Calu3 (cell line): ENCODE measurements at regions not wholly inside any gene's neighbourhood (a gene's known extent, or its start where the extent isn't known, plus 50 kb on each side); places are given as distances from the start of the nearest gene placed in this dataset.

ENCODE experiments used
- BruUV-seq: library from RNA; stranded (reverse); fragments of 400-500 nt; replicated peaks from 2 replicates; lab custom pipeline; 2021; lab: Mats Ljungman, UMichigan
- CTCF ChIA-PET: fragments of 300-600 bp; sonication (Branson Sonifier 250); formaldehyde crosslinking; loops from one replicate; lab custom pipeline; 2022; ENCODE audit warnings: antibody characterized with exemption; lab: Charles Lee
- DNase-seq: peaks from one replicate; pipeline ENCODE4 v3.0.0; 2022
- H3K27ac Mint-ChIP-seq: one replicate; pipeline ENCODE4 v1.8.0; 2022; ENCODE audit warnings: mixed read lengths; ENCODE audit not compliant: unreplicated experiment
- H3K27me3 Mint-ChIP-seq: one replicate; pipeline ENCODE4 v1.8.0; 2022; ENCODE audit warnings: mixed read lengths; ENCODE audit not compliant: unreplicated experiment
- H3K36me3 Mint-ChIP-seq: one replicate; pipeline ENCODE4 v1.8.0; 2022; ENCODE audit warnings: mild to moderate bottlenecking, moderate library complexity, mixed read lengths; ENCODE audit not compliant: insufficient read depth, unreplicated experiment
- H3K4me1 Mint-ChIP-seq: one replicate; pipeline ENCODE4 v1.8.0; 2022; ENCODE audit warnings: mild to moderate bottlenecking, low read depth, mixed read lengths; ENCODE audit not compliant: unreplicated experiment
- H3K4me3 Mint-ChIP-seq: one replicate; pipeline ENCODE4 v1.8.0; 2022; ENCODE audit warnings: mild to moderate bottlenecking, low read depth, moderate library complexity, mixed read lengths; ENCODE audit not compliant: unreplicated experiment
- H3K9me3 Mint-ChIP-seq: one replicate; pipeline ENCODE4 v1.8.0; 2022; ENCODE audit warnings: low read depth, mixed read lengths; ENCODE audit not compliant: unreplicated experiment
- intact Hi-C: fragments of 100-400 bp; cut with micrococcal nuclease; formaldehyde crosslinking; loops from one replicate; pipeline ENCODE4 v1.10.0; 2022; ENCODE audit not compliant: unreplicated experiment
- TF ChIP-seq, protein P1 (sequence below): fragments of 200-600 bp; IDR thresholded peaks from one replicate; pipeline ENCODE4 v1.8.0; 2022; ENCODE audit warnings: antibody characterized with exemption; ENCODE audit not compliant: unreplicated experiment

DNA sequence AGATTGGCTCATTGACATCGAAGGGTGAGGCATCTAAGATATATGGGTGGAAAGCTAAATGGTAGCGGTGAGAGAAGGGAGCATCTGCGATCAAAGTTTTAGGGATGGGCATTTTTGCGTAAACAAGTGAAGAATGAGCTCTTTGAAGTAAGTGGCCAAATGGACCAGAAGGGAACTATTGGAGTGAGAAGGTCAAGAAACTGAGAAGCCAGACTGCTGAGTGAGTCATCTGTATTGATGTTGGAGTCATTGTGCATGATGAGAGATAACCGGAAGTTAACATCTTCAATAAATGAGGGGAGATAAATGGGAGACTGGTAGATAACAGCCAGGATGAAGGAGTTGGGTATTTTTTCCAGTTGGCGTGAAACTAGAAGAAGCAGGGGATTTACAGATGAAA lies 271.9 kb upstream of the PDE3A start:
- H3K36me3 Mint-ChIP-seq = no peaks in the 10 kb centered on the region
- TF ChIP-seq, protein P1, sequence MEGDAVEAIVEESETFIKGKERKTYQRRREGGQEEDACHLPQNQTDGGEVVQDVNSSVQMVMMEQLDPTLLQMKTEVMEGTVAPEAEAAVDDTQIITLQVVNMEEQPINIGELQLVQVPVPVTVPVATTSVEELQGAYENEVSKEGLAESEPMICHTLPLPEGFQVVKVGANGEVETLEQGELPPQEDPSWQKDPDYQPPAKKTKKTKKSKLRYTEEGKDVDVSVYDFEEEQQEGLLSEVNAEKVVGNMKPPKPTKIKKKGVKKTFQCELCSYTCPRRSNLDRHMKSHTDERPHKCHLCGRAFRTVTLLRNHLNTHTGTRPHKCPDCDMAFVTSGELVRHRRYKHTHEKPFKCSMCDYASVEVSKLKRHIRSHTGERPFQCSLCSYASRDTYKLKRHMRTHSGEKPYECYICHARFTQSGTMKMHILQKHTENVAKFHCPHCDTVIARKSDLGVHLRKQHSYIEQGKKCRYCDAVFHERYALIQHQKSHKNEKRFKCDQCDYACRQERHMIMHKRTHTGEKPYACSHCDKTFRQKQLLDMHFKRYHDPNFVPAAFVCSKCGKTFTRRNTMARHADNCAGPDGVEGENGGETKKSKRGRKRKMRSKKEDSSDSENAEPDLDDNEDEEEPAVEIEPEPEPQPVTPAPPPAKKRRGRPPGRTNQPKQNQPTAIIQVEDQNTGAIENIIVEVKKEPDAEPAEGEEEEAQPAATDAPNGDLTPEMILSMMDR = no peak
- no peaks in the 10 kb centered on the region for H3K27me3 Mint-ChIP-seq
- no peak overlapping the region for H3K4me3 Mint-ChIP-seq
- no peak for DNase-seq
- CTCF ChIA-PET = no interaction called here
- intact Hi-C loops = no loop called here
- H3K27ac Mint-ChIP-seq = no peak overlapping the region
- H3K9me3 Mint-ChIP-seq = no peaks in the 10 kb centered on the region
- BruUV-seq = no TSS peak
- H3K4me1 Mint-ChIP-seq = peaks cover 12% of the 10 kb centered on the region

DNA sequence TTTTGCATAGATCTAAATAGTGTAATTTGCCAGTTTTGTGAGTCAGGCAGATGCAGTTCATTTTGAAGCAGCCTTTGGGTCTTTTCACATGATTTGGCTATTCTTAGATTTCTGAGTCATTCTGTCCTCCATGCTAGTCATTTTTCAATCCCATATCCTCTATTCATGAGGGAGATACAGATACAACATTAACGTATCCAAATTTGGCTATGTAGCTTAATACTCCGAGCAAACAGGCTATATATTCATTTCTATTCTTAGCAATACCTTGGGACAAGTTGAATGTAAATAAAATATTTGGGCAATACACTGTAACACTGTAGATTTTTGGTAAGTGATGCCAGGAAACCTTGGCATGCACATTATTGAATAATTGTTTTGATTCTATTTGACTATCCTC lies 270.7 kb upstream of the PDE3A start:
- DNase-seq = no peak
- no peak overlapping the region for H3K4me3 Mint-ChIP-seq
- H3K27ac Mint-ChIP-seq = no peak overlapping the region
- no peaks in the 10 kb centered on the region for H3K36me3 Mint-ChIP-seq
- no peaks in the 10 kb centered on the region for H3K9me3 Mint-ChIP-seq
- TF ChIP-seq, protein P1 = no peak
- peaks cover 12% of the 10 kb centered on the region for H3K4me1 Mint-ChIP-seq
- intact Hi-C loops = no loop called here
- no peaks in the 10 kb centered on the region for H3K27me3 Mint-ChIP-seq
- BruUV-seq = no TSS peak
- CTCF ChIA-PET = no interaction called here

DNA sequence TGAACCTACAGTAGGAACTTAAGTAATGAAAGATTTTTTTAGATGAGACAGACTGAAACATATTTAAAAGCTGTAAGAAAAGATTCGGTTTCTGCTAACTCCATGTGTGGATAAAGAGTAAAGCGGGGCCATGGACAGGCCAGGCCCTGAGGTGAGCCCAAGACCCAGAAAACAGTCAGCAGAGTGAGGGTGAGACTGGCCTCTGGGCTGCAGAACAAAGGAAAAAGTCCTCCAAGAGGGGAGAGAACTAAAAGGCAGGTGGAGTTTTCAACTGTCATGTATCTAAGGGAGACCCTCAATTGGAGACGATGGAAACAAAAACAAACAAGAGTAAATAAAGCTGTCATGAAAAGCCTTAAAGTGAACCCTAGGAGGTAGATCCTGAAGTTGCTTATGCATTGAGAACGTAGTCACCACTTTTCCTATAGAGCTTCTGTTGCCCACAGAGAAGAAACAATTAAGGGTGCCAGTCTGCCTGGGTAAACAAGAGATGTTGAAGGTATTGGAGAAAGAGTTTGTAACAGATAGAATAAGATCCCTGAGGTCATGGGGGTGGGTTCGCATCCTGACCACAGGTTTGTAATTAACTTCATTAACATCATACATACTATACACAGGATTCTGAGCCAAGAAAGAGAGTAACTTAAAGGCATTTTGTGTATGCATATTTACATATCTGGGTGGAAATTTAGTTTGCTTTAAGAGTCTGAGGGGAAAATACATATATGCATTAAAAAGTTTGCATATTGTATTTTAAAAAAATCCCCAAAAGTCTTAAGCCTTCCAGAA lies 268.7 kb upstream of the PDE3A start:
- CTCF ChIA-PET = no interaction called here
- Mint-ChIP-seq H3K27me3 (no peaks in the 10 kb centered on the region), H3K4me1 (peaks cover 12% of the 10 kb centered on the region), H3K4me3 (no peak overlapping the region), H3K9me3 (no peaks in the 10 kb centered on the region), H3K36me3 (no peaks in the 10 kb centered on the region), H3K27ac (no peak overlapping the region)
- no TSS peak for BruUV-seq
- no peak for DNase-seq
- TF ChIP-seq, protein P1 = no peak
- intact Hi-C loops = no loop called here

DNA sequence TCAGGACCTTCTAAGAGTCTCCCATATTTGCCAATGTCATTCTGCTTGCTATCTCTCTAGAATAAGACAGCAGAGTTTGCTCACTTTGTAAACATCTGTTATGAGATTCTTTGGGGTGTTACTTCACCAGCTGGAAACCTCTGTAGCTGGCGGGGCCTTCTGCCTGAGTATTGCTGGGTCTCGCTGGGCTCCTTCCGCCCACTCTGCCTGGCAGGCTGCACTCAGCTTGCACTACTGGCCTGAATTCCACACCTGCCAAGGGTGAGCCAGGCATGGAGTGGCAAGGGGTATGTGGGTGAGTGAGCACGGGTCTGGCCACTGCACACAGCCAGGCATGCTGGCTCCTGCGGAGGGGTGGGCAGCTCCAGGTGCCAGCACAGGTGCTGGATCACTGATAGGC lies 267.3 kb upstream of the PDE3A start:
- Mint-ChIP-seq H3K4me3 (no peak overlapping the region), H3K27ac (no peak overlapping the region), H3K4me1 (peaks cover 12% of the 10 kb centered on the region), H3K36me3 (no peaks in the 10 kb centered on the region), H3K9me3 (no peaks in the 10 kb centered on the region), H3K27me3 (no peaks in the 10 kb centered on the region)
- TF ChIP-seq, protein P1 = no peak
- BruUV-seq = no TSS peak
- DNase-seq = no peak
- intact Hi-C loops = no loop called here
- CTCF ChIA-PET = no interaction called here
